GM18511 (cell line): ENCODE measurements at regions not wholly inside any gene's neighbourhood (a gene's known extent, or its start where the extent isn't known, plus 50 kb on each side); places are given as distances from the start of the nearest gene placed in this dataset.

Experiments
- ATAC-seq: cut with Tn5 transposase; IDR thresholded peaks from one replicate; pipeline ENCODE4 v1.9.1; 2021; ENCODE audit warnings: mild to moderate bottlenecking, moderate library complexity; ENCODE audit not compliant: unreplicated experiment

DNA sequence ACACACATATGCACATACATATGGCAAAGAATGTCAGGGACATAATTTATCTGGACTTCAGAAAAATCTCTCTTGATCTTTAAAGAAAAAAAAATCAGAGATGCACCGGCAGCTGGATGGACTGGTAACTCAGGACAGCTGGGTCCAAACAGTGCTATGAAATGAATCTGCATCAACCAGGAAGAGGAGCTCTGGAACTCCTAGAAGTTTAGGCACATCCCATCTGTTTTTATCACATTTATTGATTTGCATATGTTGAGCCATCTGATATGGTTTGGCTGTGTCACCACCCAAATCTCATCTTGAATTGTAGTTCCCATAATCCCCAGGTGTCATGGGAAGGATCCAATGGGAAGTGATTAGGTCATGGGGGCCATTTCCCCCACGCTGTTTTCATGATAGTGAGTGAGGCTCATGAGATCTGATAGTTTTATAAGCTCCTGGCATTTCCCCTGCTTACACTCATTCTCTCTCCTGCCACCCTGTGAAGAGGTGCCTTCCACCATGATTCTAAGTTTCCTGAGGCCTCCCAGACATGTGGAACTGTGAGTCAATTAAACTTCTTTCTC is 87.7 kb upstream of the AKIP1 start:
- no peak for ATAC-seq

DNA sequence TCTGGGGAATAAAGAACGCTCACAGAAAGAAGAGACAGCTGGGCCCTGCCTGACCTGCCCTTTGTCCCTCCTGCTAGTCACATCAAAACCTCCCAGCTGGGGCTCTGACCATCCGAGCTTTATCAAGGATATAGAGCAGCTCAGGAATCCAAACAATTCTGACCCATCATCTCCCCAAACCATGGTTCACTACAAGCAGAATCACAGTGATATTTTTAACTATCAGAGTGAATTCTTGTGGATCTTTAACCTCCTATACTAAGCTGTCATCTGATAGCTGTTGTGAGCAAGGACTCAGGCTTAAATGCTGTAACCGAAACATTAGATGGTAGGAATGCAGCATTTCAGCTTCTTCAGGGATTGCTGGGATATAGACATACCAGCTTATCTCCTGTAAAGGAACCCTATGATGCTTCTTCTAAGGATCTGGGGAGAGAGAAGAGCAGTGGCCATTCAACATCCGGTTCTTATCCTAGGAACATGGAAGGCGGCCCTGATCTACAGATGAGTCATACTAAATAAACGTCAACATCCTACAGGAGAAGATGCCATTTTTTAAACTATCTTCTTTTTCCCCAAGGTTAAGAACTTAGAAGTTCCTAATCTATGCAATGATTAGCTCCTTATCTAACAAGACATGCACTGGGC is 84.7 kb upstream of the AKIP1 start:
- ATAC-seq: no peak

- ATAC-seq: no peak
Observed at GRCh38 chr11:8826901-8827560, 84.0 kb upstream of the AKIP1 start.

GRCh38 chr11:8828046-8828445 is 82.9 kb upstream of the AKIP1 start:
- ATAC-seq: no peak

DNA sequence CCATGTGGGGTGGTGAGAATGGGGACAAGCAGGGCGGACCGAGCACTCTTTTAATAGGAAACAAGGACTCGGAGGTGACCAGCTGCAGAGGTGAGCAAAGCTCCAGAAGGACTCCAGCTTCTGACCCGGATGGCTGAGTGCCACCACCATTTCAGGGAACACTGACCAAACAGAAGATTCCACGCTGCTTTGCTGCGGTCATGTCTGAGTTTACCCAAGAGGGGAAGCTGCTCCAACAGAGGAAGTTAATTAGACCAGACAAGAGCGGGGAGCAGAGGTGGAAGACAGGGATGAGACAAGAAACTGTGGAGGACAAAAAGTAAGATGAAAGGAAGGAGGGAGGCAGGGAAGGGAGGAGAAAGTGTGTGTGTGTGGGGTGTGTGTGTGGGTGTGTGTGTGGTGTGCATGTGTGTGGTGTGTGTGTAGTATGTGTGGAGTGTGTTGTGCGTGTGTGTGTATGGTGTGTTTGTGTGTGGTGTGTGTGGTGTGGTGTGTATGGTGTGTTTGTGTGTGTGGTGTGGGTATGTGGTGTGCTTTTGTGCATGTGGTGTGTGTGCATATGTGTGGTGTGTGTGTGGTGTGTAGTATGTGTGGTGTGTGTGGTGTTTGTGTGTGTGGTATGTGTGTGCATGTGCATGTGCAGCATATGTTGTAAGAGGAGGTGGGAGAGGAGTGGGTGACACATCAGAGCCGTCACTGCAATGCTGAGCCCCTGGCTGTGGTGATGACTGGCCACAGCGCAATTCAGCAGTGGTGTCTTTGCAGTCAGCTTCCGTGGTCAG is 82.2 kb upstream of the AKIP1 start:
- no peak for ATAC-seq

DNA sequence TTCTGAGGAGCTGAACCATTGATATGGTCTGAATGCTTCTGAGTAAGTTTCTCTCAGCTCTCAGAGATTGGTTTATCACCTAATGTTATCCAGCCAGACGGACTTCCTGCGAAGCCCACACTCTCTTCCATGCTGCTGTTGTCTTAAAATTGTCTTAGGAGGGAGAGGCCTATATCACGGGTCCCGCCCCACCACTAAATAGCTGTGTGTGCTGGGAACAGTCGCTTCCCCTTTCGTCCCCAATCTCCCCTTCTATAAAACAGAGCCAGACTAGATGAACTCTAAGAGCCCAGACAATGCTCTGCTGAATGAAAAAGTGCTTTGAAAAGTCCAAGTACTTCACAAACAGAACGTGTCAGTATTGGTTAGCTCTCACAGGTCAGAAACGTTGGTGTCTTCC is 81.4 kb upstream of the AKIP1 start:
- no peak for ATAC-seq

- no peak for ATAC-seq
Observed at GRCh38 chr11:8830641-8831040, 80.3 kb upstream of the AKIP1 start.

GRCh38 chr11:8831861-8832260 is 79.1 kb upstream of the AKIP1 start:
- no peak for ATAC-seq

DNA sequence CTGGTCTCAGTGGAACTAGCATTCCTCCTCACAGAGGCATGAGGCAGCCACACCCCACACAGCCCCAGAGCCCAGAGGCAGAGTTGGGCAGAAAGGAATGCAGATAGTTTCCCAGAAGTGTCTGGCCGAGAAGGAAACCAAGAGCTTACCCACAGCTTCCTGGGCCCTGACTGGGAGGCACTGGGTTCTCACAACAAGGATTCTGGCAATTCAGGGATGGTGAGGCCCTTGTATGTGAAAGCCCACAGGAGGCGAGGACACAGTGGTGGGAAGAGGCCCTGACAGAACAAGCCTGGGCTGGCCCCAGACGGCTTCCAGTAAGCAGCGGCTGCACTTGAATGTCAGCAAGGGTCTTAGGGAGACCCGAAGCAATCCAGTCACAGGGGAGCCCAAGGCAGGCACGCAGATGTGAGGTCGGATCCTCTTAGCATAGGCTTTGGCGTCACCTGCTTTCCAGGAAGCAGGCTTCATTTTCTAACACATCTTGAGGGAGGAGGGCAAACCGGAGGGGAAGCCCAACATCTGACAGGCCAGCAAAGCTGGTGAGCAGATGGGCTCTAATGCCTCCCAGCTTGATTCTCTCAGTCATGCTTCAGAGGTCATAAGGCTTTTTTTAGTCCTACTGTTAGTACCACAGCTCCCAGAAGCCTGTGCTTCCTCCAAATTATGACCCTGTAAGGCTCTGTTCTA is 78.3 kb upstream of the AKIP1 start:
- ATAC-seq: peak; percentile 94

DNA sequence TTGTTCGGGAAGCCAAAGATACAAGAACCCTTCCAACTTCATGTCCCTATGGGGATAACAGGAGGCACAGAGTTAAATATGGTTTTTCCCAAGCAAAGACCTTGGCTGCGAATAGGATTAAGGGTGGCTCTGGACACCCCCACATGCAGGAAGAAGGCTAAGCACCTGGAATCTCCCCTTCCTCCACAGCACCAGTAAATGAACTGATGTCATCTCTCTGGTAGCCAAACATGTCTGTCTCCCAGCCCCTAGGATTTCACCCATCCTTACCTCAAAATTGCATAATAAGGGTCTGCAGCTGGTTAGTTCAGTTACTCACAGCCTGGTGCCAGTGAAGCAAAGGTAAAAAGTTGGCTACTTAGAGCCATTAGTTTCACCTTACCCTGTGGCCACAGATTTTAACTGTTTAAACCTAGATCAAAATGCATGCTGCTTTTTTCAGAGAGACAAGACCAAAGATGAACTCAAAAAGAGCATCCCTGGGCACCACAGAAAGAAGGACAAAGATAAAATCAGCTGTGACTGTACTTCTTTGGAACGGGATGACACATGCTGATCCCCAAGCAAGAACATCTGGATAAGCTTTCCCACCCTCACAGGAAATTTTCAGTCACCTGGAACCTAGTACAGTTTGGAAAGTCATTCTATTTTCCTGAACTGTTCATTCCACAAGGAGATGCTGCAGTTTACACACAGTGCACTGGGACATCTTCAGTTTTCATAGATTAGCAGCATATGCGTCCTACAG is 77.2 kb upstream of the AKIP1 start:
- no peak for ATAC-seq

DNA sequence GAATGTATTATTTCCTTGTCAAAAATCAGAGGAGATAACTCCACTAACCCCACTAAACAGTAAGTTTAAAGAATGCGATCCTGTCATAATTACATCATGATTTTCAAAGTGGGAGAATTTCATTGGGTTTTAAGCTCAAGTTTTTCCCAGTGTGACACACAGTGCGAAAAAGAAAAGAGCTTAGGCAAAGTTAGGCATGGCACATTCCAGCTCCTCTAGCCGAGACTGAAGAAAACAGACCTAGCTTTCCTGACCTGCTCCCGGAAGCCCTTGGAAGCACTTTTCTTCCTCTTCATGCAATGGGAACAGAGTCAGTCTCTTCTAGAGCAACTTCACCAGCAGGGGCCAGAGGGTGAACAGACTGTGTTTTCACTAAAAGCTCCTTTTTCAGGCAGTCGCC is 76.6 kb upstream of the AKIP1 start:
- no peak for ATAC-seq

- ATAC-seq: no peak
Observed at GRCh38 chr11:8838248-8838647, 72.7 kb upstream of the AKIP1 start.

DNA sequence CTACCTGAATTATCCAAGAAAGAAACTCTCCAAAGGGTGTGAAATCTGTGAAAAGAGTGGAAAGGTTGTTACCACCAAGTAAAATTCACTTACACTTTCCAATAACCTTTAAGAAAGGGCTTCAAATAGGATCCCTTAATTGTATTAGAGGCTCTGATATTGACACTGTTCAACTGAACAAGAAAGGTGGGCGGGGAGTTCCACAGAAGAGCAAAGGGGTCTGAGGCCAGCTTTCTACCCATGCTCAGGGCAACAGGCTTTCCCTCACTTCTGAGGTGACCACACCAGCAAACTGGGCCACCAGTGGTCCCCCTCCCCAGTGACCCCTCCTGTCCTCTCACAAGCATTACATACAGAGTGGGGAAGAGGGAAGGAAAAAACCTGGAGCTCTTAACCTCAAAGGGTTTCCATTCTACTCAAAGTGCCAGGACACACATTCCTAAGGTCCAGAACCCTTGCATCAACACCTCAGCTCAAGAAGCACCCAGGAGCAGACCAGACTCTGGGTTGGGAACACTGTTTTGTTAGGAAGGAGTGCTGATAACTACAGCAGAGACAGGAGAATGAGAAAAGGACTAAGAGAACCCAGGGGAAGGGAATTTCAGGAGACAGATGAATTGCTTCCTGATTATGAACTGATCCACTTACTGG is 71.6 kb upstream of the AKIP1 start:
- no peak for ATAC-seq

DNA sequence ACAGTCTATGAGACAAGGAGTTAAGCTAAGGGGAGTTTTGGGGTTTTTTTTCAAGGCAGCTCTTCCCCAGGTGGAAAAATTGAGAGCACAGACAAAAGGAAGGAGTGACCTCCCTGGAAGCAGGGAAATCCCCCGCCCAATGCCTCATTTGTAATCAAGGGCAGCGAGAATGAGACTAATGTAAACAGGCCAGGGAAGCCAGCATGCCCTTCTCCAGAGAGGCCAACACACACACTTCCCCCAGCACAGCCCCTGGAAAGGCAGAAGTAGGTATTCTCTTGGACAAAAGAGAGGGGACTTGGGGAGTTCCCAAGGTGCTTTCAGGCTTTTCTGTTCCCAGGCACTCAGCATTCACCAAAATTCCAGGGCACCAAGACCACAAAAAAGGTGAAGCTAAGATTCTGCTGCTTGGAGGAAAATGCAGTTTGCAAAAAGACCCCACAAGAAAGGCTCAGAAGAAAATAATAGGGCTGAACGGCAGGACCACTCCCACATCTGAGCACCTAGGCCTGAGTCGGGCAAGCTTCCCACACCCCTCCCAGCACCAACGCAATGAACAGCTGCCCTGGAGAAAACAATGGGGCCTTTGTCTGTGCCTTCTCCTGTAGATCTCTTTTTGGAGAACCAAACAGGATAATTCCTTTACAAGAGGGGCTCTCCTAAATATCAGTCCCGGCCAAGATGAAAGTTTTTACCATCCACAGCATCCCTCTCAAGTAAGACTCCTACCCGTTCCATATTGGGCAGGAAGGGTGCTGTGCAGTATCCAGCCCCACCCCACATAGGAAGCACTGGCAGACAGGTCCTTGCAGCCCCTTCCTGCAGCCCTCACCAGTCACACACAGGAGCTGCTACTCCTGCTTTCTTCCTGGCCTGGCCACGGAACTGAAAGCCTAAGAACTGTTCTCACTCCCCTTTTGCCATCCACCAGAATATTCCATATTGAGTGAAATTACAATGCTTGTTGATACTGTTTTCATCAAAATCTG is 70.7 kb upstream of the AKIP1 start:
- no peak for ATAC-seq

DNA sequence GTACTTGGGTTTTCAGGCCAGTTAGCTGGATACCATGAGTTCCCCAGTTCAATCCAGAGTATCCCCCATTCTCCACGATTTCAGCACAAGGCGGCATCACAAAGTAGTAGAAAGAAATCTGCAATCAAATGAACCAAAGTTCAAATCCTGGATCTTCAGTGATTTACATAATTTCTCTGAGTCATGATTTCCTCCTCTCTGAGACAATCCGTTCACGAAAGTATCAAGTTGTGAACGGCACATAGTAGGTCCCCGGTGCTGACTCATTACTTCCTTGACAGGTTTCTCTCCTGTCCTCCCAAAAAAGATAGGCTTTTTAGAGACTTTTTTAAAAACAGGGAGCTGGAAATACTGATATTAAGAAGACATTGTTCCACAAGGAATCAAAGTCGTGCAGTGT is 69.1 kb upstream of the AKIP1 start:
- no peak for ATAC-seq

DNA sequence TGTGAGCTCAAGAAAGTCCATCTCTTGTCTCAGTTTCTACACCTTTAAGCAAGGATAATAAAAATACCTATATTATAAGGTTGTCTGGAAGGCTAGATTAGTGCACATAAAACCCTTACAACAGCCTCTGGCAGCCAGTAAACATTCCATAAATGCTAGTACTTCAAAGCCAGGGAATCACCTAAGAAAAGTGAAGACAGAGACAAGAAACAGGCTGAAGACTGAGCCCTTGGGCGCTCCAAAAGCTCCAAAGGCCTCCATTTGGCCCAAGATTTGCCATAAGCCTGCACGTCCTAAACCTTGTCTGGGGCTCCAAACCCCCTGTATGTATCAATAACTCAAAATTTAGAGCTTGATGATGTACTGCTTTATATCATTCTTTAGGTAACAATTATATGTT is 52.2 kb upstream of the AKIP1 start:
- ATAC-seq: no peak
